ENCODE measurements at regions not wholly inside any gene's neighbourhood (a gene's known extent, or its start where the extent isn't known, plus 50 kb on each side); places are given as distances from the start of the nearest gene placed in this dataset.

GRCh38 chr2:226357816-226358215, 441.8 kb downstream of the IRS1 start:
- no peak for TF ChIP-seq CTCF (IDR thresholded peaks at IDR 0.05)
- no peak for TF ChIP-seq POLR2A (IDR thresholded peaks at IDR 0.05)
- no peak for TF ChIP-seq POLR2AphosphoS5 (IDR thresholded peaks at IDR 0.05)
